ENCODE measurements at regions not wholly inside any gene's neighbourhood (a gene's known extent, or its start where the extent isn't known, plus 50 kb on each side); places are given as distances from the start of the nearest gene placed in this dataset.
"Not testable (repeated sequence)": the region's sequence is repeated elsewhere in the genome, so short reads cannot be mapped to it uniquely, and the experiment has no call there.

DNA sequence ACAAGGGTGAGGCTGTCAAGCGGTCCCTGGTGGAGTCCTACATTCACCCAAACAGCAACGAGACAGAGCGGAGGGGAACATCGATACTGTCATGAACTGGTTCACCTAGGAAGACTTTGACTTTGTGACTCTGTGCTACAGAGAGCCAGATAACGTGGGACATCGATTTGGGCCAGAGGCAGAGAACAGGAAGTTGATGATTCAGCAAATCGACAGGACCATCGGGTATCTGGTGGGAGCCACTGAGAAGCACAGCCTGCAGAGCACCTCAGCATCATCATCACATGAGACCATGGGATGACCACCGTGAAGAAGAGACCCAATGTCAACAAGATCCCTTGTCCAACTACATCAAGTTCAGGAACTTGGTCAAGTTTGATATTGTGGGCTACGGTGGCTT lies 104.1 kb upstream of the DRD5 start:
- not testable (repeated sequence) for H3K27me3 ChIP-seq (ENCODE audit: insufficient read depth, low read depth, low read length); H3K4me2 ChIP-seq (ENCODE audit: low read length); H3K9me3 ChIP-seq (ENCODE audit: low read length); H3K36me3 ChIP-seq (ENCODE audit: insufficient read depth, low read length); H3K79me2 ChIP-seq (replicated peaks; ENCODE audit: insufficient read depth, low read length); H3K4me3 ChIP-seq (ENCODE audit: low read length); H2AFZ ChIP-seq (ENCODE audit: low read depth, low read length); H3K27ac ChIP-seq (ENCODE audit: low read length); H4K20me1 ChIP-seq (ENCODE audit: insufficient read depth); H3F3A ChIP-seq (ENCODE audit: insufficient read depth, low read length, poor library complexity, severe bottlenecking); H3K9me2 ChIP-seq (ENCODE audit: insufficient read depth, low read length); H3K9ac ChIP-seq (ENCODE audit: low read length)

DNA sequence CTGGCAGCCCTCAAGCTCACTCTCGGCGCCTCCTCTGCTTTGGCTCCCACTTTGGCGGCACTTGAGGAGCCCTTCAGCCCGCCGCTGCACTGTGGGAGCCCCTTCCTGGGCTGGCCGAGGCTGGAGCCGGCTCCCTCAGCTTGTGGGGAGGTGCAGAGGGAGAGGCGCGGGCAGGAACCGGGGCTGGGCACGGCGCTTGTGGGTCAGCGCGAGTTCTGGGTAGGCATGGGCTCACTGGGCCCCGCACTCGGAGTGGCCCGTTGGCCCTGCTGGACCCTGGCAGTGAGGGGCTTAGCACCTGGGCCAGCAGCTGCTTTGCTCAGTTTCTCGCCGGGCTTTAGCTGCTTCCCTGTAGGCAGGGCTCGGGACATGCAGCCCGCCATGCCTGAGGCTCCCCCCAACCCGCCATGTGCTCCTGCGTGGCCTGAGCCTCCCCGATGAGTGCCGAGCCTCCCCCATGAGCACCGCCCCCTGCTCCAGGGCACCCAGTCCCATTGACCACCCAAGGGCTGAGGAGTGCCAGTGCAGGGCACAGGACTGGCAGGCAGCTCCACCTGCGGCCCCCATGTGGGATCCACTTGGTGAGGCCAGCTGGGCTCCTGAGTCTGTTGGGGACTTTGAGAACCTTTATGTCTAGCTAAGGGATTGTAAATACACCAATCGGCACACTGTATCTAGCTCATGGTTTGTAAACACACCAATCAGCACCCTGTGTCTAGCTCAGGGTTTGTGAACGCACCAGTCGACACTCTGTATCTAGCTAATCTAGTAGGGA lies 101.5 kb upstream of the DRD5 start:
- no peak overlapping the region for H2AFZ ChIP-seq (ENCODE audit: low read depth, low read length)
- H3F3A ChIP-seq (ENCODE audit: insufficient read depth, low read length, poor library complexity, severe bottlenecking) = no peaks in the 10 kb centered on the region
- no peaks in the 10 kb centered on the region for H3K79me2 ChIP-seq (replicated peaks; ENCODE audit: insufficient read depth, low read length)
- no peaks in the 10 kb centered on the region for H4K20me1 ChIP-seq (ENCODE audit: insufficient read depth)
- H3K27me3 ChIP-seq (ENCODE audit: insufficient read depth, low read depth, low read length) = no peaks in the 10 kb centered on the region
- no peaks in the 10 kb centered on the region for H3K9me3 ChIP-seq (ENCODE audit: low read length)
- no peaks in the 10 kb centered on the region for H3K9me2 ChIP-seq (ENCODE audit: insufficient read depth, low read length)
- H3K4me3 ChIP-seq (ENCODE audit: low read length) = no peak overlapping the region
- no peak overlapping the region for H3K27ac ChIP-seq (ENCODE audit: low read length)
- H3K9ac ChIP-seq (ENCODE audit: low read length) = no peak overlapping the region
- H3K4me2 ChIP-seq (ENCODE audit: low read length) = no peak overlapping the region
- H3K36me3 ChIP-seq (ENCODE audit: insufficient read depth, low read length) = no peaks in the 10 kb centered on the region
- TF ChIP-seq, protein P1, sequence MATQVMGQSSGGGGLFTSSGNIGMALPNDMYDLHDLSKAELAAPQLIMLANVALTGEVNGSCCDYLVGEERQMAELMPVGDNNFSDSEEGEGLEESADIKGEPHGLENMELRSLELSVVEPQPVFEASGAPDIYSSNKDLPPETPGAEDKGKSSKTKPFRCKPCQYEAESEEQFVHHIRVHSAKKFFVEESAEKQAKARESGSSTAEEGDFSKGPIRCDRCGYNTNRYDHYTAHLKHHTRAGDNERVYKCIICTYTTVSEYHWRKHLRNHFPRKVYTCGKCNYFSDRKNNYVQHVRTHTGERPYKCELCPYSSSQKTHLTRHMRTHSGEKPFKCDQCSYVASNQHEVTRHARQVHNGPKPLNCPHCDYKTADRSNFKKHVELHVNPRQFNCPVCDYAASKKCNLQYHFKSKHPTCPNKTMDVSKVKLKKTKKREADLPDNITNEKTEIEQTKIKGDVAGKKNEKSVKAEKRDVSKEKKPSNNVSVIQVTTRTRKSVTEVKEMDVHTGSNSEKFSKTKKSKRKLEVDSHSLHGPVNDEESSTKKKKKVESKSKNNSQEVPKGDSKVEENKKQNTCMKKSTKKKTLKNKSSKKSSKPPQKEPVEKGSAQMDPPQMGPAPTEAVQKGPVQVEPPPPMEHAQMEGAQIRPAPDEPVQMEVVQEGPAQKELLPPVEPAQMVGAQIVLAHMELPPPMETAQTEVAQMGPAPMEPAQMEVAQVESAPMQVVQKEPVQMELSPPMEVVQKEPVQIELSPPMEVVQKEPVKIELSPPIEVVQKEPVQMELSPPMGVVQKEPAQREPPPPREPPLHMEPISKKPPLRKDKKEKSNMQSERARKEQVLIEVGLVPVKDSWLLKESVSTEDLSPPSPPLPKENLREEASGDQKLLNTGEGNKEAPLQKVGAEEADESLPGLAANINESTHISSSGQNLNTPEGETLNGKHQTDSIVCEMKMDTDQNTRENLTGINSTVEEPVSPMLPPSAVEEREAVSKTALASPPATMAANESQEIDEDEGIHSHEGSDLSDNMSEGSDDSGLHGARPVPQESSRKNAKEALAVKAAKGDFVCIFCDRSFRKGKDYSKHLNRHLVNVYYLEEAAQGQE (IDR thresholded peaks at IDR 0.05; ENCODE audit: borderline replicate concordance) = no peak
- TF ChIP-seq, protein P2, sequence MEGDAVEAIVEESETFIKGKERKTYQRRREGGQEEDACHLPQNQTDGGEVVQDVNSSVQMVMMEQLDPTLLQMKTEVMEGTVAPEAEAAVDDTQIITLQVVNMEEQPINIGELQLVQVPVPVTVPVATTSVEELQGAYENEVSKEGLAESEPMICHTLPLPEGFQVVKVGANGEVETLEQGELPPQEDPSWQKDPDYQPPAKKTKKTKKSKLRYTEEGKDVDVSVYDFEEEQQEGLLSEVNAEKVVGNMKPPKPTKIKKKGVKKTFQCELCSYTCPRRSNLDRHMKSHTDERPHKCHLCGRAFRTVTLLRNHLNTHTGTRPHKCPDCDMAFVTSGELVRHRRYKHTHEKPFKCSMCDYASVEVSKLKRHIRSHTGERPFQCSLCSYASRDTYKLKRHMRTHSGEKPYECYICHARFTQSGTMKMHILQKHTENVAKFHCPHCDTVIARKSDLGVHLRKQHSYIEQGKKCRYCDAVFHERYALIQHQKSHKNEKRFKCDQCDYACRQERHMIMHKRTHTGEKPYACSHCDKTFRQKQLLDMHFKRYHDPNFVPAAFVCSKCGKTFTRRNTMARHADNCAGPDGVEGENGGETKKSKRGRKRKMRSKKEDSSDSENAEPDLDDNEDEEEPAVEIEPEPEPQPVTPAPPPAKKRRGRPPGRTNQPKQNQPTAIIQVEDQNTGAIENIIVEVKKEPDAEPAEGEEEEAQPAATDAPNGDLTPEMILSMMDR (IDR thresholded peaks at IDR 0.05; ENCODE audit: poor library complexity, severe bottlenecking) = no peak
- TF ChIP-seq POLR2AphosphoS5 (IDR thresholded peaks at IDR 0.05) = no peak
- no peak for TF ChIP-seq EP300 (conservative IDR thresholded peaks at IDR 0.05; ENCODE audit: poor library complexity, severe bottlenecking)
- TF ChIP-seq RAD21 (conservative IDR thresholded peaks at IDR 0.05) = no peak
- no peak for TF ChIP-seq SMC3 (conservative IDR thresholded peaks at IDR 0.05; ENCODE audit: poor library complexity)
- TF ChIP-seq MXI1 (conservative IDR thresholded peaks at IDR 0.05; ENCODE audit: poor library complexity, severe bottlenecking) = no peak
- TF ChIP-seq EZH2 (IDR thresholded peaks at IDR 0.05; ENCODE audit: borderline replicate concordance, insufficient read depth, low read length, poor library complexity, severe bottlenecking) = no peak

DNA sequence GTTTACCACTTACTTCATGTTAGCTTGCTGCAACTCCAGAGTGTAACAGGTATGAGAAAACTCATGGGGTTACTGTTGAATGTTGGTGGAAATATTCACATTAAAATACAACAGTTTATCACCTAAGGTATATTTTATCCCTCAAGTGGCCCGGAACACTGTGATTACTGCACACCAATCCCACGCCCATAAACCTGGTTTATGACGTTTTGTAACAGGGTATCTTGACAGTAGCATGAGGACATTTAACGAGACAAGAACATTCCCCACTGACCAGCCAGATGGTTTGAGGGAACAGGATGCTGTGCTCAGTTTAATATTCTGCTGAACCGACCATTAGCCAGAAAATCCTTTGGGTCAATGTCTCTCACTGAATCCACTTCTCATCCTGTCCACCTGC lies 98.3 kb upstream of the DRD5 start:
- H3K9ac ChIP-seq (ENCODE audit: low read length); H3K27me3 ChIP-seq (ENCODE audit: insufficient read depth, low read depth, low read length); H3K4me2 ChIP-seq (ENCODE audit: low read length); H3K27ac ChIP-seq (ENCODE audit: low read length); H3K9me2 ChIP-seq (ENCODE audit: insufficient read depth, low read length); H3F3A ChIP-seq (ENCODE audit: insufficient read depth, low read length, poor library complexity, severe bottlenecking); H4K20me1 ChIP-seq (ENCODE audit: insufficient read depth); H3K4me3 ChIP-seq (ENCODE audit: low read length); H3K79me2 ChIP-seq (replicated peaks; ENCODE audit: insufficient read depth, low read length); H2AFZ ChIP-seq (ENCODE audit: low read depth, low read length); H3K36me3 ChIP-seq (ENCODE audit: insufficient read depth, low read length); H3K9me3 ChIP-seq (ENCODE audit: low read length): not testable (repeated sequence)

DNA sequence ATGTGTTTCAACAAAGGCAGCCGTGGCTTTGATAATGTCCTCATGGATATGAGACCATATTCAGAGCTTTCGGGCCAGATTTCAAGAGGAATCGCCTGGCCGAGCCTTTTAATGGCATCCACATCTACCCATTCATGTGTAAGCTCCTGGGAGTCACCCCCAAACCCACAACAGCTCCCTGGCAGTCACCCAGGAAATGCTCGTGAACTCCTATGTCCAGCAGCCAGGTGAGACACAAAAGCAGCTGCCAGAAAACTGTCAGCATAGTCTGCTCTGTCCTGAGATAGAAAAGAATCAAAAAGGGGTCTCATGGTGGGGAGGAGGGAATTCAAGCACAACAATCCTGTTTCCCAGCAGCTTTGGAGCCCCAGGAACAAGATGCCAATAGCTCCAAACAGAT lies 96.4 kb upstream of the DRD5 start:
- not testable (repeated sequence) for H3K4me3 ChIP-seq (ENCODE audit: low read length); H3K27me3 ChIP-seq (ENCODE audit: insufficient read depth, low read depth, low read length); H3K36me3 ChIP-seq (ENCODE audit: insufficient read depth, low read length); H3K79me2 ChIP-seq (replicated peaks; ENCODE audit: insufficient read depth, low read length); H3K4me2 ChIP-seq (ENCODE audit: low read length); H3F3A ChIP-seq (ENCODE audit: insufficient read depth, low read length, poor library complexity, severe bottlenecking); H3K9me2 ChIP-seq (ENCODE audit: insufficient read depth, low read length); H3K9ac ChIP-seq (ENCODE audit: low read length); H3K27ac ChIP-seq (ENCODE audit: low read length); H4K20me1 ChIP-seq (ENCODE audit: insufficient read depth); H3K9me3 ChIP-seq (ENCODE audit: low read length); H2AFZ ChIP-seq (ENCODE audit: low read depth, low read length)
